LoVo (cell line): ENCODE measurements at regions not wholly inside any gene's neighbourhood (a gene's known extent, or its start where the extent isn't known, plus 50 kb on each side); places are given as distances from the start of the nearest gene placed in this dataset.

ENCODE experiments used
- DNase-seq: peaks from one replicate; pipeline ENCODE4 v3.0.0-alpha.2; 2016; ENCODE audit warnings: low spot score

DNA sequence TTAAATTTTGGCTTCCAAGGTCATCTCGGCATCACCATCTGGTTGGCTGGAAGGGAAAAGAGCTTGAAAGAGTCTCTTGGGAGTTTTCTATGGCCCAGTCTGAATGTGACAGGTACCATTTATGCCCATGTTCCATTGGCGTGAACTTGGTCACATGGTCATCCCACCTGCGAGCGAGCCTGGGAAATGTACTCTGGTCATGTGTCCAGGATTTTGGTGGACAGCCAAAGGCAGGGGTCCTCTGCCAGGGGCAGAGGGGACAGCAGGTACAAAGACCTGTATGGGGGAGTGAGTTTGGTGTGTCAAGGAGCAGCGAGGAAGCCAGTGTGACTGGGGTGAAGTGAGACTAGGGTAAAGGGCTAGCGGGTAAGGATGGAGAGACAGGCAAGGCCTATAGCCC is 112.6 kb downstream of the CDC5L start:
- no peak for DNase-seq

DNA sequence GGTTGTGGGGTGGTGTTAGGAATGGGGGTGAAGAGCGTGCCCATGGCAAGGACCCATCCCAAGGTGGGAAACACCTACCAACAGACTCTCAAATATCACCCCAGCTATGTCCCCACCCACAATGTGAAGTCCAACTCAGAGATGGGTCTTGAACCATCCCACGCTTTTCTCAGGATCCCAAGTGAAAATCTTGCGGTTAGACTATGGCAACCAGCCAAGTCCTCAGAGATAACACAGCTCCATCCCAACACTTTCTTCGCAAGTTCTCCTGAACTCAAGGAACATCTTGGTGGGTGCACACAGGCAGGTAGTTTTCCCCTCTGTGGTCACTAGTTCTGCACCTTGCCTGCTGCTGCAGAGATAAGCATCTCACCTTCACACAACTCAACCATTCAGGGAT is 116.0 kb downstream of the CDC5L start:
- DNase-seq: no peak

DNA sequence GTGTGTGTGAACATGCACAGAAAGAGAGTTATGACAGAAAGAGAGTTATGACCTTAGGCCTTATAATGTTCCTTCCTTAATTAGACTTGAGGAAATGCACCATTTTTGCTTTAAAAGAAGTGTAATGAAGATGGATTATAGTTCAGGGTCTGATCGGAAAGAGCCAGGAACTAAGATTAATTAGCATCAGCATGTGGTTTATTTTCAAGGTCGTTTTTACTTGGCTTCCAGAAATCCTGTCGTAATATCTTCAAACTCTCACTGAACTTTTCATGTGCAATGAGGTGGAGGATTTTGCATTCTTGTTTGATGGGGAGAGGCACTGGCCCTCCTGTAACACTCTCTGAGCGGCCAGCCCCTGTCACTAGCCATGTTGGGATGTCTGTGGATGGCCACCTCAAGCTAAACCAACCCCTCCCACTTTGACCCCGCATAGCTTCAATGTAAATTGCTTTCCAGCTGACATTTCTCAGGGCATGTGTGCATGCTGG is 116.8 kb downstream of the CDC5L start:
- DNase-seq: no peak

DNA sequence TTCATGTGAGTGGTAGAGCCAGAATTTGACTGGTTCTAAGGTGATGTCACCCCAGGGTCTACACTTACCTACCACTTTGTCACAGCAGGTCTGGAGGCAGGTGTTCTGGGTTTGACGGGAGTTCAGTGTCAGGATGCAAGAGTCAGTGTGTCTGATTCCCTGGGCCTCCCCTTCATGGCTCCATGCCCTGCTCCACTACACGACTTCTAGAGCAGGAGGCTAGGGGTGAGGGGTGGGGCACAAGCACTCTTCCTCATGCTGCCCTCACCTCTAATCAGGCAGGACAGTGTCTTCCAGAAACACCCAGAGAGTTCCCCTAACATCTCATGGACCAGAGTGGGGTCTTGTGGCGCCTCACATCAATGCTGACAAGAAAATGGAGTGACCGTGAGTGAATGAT is 118.2 kb downstream of the CDC5L start:
- no peak for DNase-seq

DNA sequence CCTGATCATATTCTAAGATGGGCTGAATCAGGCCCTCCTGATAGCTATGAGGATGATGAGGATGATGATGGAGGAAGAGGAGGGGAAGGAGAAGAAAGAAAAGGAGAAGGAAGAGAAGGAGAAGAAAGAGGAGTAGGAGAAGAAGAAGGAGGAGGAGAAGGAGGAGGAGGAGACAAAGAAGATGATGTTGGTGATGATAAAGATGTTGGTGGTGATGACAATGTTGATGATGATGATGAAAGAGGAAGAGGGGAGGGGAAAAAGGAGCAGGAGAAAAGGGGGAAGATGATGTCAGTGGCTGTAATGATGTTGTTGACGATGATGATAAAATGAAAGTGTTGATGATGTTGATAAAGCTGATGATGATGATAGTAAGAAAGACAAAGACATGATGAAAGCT is 119.5 kb downstream of the CDC5L start:
- DNase-seq: no peak

DNA sequence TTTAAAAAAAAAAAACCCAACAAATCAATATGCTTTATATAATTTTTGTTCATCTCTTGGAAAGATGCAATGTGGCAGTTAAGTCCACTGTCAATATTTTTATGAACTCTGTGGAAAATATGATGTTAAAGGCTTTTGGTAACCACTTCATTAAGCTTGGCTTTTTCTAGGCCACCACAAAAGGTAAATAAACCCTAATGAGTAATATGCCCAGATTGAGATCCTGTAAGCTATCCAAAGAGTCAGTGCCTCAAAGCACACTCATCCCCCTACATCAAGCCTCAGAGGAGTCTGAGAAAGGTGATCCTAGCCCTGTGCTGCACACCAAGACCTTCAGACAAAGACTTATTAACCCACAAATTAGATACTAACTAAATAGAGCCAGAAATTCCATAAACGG is 121.1 kb downstream of the CDC5L start:
- DNase-seq: no peak

DNA sequence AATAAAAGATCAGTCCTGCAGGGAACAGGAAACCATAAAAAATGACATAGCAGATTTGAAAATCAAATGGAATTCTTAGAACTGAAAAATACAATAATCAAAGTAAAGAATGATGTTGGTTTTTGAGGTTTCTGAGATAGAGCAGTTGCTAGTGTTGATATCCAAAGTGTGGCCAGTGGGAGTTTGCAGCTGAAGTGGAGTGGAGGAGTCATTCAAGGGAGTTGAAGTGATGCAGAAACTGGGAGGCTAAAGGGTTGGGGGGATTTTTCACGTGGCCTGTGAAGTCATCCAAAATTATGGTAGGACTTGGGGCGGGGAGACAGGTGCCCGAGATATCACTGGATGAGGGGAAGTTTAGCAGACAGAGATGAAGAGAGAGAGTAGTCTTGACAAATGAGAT is 123.6 kb downstream of the CDC5L start:
- DNase-seq: no peak

DNA sequence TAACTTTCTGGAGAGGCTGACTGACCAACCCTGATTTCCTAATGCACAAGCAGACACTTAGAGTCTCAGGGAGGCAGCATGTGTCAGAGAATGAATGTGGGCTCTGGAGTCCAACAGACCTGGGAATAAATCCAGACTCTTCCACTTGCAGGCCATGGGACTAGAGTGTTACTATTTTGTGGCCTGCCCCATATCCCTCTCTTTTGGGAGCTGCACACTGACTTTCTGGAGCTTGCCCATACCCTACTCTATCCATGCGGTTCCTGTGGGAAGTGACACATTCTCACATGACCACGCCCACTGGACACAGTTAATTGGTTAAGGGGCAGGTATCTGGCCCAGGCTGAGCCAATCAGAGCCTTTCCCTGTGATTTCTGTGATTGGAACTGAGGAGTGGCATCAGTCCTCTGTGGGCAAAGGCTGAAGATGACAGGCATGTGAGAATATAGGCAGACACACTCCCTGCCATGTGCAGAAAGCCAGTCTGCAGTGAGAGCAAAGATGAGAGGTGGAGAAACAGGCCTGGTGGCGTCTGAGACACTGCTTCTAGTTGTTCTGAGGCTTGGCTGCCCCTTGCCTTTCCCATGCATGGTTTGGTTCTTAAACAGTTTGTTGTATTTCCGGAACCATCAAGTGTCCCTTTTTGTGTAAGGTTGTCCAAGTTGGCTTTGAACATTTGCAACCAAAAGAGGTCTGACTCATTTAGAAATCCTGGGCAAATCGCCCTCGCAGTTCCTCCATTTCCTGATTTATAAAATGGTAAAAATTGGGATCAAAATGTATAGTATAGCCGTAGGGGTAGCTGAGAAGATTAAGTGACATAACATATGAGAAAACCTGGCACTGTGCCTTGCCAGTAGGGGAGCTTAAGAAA is 125.6 kb downstream of the CDC5L start:
- DNase-seq: no peak

DNA sequence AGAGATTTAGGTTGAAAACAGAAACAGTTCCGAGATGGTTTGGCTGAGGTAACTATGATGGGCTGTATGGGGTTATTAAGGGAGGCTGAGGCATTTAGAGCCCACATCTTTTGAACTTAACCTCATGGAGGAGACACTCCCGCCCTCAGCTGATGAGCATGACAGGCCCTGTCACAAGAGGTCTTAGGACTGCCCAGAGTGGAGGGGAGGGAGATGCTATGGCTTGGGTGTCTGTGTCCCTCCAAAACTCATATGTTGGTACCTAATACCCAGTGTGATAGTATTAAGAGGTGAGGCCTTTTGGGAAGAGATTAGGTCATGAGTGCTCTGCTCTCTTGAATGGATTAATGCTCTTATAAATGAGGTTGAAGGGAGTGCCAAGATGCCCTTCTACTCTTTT is 126.6 kb downstream of the CDC5L start:
- no peak for DNase-seq

DNA sequence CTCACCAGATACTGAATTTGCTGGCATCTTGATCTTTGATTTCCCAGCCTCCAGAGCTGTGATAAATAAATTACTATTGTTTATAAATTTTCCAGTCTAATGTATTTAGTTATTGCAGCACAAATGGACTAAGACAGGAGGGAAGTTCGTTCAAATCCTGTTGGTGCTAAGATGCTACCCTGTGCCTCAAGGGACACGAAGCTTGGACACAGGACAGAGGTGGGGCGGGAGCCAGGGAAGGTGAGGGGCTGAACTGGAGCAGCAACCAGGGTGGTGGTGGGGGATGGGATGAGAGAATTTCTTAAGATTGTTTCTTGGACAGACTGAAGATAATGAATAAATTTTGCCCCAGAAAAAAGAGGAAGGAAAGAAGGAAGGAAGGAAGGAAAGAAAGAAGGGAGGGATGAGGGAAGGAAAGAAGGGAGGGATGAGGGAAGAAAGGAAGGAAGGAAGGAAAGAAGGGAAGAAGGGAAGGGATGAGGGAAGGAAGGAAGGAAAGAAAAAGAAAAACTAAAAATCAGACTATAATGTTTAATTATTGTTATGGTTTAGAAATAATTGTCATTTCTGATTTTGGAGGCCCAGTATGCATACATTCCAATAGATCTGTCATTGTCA is 127.2 kb downstream of the CDC5L start:
- no peak for DNase-seq

DNA sequence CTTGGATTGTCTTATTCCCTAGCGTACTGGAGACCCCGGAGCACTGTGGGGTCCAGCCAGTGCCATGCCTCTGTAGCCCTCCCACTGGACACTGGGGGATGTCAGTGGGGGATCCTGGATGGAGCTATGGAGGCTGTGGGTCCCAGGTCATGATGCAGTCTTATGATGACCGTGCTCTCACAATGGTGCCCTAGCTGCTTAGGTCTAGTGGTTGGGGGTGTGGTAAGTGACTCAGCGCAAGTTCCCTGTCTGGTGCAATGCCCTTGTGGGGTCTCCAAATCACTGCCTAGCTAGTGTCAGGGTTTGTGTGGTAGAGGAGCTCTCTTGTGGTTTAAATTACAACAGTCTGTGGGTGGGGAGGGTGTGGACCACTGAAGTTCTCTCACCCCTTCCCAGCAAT is 135.4 kb downstream of the CDC5L start:
- no peak for DNase-seq

DNA sequence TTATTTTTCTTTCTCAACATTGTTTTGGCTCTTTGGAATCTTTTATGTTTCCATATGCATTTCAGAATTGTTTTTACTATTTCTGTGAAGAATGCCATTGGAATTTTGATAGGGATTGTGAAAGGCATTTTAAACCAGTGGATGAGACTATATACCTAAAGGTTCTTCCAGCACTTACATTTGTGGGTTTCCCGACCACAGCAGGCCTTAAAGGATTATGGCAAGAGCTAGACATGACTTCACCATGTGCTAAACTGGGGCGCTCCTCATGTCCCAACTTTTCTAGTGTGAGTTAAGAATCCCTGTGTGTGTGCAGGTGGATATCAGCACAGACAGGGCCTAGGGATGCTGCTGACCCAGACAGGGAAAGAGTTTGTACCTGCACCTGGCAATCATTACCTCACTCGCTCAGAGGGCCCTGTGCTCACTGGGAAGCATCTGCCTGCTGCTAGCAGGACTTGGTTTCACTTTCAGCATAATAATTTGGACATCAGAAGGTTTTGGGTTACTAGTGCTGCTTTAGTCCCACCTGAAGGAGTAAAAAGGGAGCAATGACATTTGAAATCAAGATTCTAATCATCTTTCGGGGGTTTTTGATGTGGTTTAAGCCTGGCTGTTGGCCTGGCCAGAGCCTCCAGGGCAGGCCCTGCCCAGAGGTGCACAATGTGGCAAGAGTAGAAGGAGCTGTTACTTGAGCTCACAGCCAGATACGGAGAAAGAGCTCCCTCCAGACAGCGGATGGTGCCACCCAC is 137.1 kb downstream of the CDC5L start:
- no peak for DNase-seq

DNA sequence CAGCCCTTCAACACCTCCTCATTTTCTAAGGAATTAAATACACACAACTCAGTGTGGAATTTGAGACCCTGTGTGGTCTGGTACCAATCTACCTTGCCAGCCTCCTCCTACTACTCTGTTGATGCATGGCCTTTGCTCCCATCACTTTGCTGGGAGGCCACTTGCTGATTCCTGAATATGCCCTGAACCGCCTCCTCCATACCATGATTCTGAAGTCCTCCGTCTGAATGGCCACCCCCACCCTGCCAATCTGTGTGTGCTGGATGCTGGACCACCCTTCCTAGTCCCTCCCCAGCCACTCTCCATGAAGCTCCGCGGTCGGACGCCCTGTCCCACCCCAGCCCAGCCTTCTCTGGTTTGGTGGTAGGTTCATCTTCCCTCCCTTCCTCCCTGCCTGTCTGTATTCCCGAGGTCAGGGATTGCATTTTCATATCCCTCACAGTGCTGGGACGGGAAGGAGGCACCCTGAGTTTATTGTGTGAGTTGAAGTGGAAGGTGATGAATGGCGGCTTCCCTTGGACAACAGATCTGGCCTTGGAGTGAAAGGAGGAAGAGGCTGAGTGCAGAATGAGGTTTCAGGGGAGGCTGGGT is 138.3 kb downstream of the CDC5L start:
- DNase-seq: no peak

DNA sequence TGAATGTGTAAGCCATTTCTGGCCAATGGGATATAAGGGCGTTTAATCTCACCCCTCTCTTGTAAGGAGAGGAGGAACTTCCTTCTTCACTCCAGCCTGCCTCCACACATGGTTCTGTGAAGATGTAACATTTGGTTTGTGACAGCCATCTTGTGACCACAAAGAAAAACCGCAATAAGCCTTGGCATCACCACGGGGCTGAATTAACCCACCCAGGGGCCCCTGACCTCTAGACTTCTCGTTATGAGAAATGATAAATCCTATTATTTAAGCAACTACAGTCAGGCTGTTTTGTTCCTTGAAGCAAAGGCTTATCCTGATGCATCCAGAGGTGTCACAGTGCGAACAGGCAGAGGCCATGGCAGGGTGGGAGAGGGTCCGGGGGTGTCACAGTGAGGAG is 139.7 kb downstream of the CDC5L start:
- no peak for DNase-seq

DNA sequence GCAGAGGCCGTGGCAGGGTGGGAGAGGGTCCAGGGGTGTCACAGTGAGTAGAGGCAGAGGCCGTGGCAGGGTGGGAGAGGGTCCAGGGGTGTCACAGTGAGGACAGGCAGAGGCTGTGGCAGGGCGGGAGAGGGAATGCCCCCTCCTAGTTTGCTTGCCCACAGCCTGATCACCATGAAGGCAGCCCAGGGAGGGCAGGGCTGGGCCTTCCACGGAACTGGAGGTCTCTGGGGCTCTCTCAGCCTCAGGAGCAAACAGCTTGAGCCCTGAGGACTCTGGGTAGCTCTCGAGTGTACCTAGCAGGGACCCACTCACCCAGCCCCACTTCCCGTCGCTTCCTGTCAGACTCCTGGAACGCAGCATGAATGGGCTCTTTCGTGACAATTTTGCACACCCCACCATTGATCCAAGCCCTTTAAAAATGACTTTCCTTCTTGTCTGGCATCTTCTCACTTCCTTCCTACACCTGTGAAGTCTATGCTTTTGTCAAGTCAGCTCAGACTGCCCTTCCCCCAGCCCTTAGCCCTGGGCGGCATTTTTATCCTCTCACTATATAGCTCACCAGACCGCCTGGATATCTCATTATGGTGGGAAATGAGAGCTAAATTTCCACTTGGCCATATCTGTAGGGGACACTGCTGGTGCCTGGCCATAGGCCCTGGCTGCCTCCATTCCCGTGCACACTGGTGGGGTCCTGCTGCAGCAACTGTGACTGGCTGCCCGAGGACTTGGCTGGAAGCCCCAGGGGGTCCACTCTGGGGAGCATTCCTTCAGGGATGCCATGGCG is 140.3 kb downstream of the CDC5L start:
- no peak for DNase-seq

DNA sequence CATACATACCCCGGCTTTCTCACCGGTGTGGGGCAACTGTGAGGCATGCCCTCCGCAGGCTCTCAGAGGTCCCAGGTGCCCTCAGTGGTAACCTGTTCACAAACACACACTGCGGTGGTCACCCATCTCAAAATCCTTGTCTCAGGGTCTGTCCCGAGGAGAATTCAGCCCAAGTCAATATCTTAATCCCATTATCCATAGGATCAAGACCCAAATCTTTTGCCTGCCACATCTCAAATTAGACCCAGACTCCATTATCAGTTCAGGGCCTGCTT is 140.8 kb downstream of the CDC5L start:
- DNase-seq: no peak

DNA sequence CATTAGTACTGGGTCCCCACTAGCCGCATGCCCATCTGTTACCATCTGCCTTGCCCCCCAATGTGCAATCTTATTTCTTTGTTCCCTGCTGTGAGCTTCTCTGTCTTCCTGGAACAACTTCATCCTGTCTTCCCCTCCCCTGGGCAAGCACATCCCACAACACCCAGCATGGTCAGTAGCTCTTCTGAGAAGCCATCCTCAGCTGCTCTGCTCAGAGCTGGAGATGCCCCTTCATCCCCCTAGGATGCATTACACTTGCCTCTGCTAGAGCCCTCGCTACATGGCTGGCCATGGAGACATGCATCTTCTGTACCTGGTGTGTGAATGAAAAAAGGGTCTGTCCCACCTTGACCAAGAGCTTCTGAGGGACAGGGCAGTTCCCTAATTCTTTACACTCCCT is 141.2 kb downstream of the CDC5L start:
- no peak for DNase-seq

DNA sequence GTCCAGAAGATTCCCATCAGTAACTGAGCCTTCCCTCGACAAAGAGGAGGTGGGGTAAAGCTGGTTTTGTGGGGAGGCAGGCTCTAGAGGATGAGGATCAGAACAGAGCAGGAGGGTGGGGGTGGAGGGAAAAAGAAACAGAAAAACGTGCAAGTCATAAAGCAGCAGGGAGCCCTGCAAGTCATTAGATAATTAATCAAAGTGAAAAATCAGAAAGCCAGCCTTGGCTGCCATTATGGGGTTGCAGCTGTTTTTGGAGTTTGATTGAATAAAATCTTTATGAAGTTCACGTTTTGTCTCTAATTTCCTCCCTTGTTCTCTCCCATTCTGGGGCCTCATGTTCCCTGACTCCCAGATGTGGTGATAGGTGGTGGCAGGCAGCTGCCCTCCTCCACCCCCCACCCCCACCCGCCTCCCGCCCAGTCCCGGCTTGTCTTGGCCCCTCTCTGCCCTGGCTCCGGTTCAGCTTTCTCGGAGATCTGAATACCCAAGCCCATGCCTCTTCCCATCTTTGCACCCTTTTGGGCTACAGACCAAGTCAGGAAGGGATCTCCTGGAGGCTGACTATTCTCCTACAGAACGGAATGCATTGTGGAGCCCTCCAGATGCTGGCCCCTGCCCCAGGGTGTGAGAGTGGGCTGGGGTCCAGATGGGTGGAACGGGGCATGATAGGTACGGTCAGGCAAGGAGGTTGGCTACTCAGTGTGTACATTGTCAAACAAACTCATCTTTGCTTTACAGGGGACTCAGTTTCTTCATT is 141.8 kb downstream of the CDC5L start:
- DNase-seq: no peak

DNA sequence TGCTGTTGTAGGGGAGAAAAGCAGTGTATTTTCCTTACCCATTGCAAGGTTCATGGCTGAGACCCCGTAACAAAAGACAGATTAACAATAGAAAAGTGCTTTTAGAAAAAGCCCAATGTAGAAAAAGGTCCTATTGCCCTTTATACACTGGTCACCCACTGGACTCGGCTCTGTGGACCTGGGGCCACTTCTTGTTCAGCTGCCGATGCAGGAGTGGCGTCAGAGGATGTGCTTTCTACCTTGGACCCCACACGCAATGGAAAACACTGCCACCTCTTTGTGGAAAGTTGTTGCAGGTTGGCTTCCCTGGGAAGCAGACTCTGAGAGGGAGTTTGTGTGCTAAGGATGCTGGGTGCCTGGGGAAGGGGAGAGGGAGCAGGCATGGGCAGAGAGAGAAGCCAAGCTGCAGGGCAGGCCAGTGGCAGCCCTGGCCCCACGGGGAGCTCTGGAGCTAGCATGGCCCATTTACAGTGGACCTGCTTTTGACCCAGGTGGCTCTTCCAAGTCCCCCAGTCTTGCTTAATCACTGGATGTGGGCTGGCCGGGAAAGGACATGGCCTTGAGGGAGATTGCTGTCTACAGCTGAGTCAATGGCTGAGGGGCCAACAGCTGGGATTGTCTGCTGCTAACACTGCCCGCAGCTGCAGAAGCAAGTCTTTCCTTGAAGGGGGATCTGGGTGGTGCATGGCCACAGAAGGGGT is 142.9 kb downstream of the CDC5L start:
- DNase-seq: no peak

DNA sequence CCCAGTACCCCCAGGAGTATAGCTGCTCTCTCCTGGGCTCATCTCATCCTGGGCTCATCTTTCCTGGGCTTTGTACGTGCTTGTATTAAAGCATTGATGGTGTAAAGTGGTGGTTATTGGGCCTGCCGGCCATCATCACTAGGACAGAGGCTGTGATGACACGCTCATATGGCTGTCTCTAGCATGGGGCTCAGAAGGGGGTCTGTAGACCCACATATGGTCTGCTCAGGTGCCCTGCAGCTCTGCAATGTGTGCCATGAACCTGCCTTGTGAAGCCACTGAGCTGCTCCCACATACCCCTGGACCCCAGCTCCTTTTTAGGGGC is 143.4 kb downstream of the CDC5L start:
- DNase-seq: no peak
